ENCODE measurements at regions not wholly inside any gene's neighbourhood (a gene's known extent, or its start where the extent isn't known, plus 50 kb on each side); places are given as distances from the start of the nearest gene placed in this dataset.

- Histone ChIP-seq H3K4ac (ENCODE audit: low read length) (no peak overlapping the region), H3K23ac (ENCODE audit: low read depth, low read length, poor library complexity) (no peak overlapping the region), H3K14ac (ENCODE audit: low read length) (no peak overlapping the region), H3K79me1 (ENCODE audit: low read depth, low read length) (no peaks in the 10 kb centered on the region), H3K18ac (ENCODE audit: low read length) (no peak overlapping the region), H4K8ac (ENCODE audit: low read depth, low read length) (no peak overlapping the region), H3K4me1 (ENCODE audit: control insufficient read depth in 2 of 2, insufficient read depth in 1 of 2, low read depth in 1 of 2, low read length in 2 of 2) (peaks cover 13% of the 10 kb centered on the region in 2 donors), H2BK5ac (ENCODE audit: low read length) (no peak overlapping the region), H3K27ac (replicated peaks; ENCODE audit: low read length) (no peak overlapping the region), H3K9ac (ENCODE audit: low read depth, low read length, poor library complexity) (no peak overlapping the region), H3K27me3 (ENCODE audit: control insufficient read depth in 3 of 3, insufficient read depth in 3 of 3, low read depth in 1 of 3, low read length in 3 of 3) (no peaks in the 10 kb centered on the region), H2BK12ac (ENCODE audit: low read length) (no peak overlapping the region), H3K9me3 (replicated peaks in 1 of 2; ENCODE audit: control insufficient read depth in 2 of 2, insufficient read depth in 1 of 2, low read depth in 1 of 2, low read length in 2 of 2) (no peaks in the 10 kb centered on the region), H3K36me3 (replicated peaks in 1 of 2; ENCODE audit: control insufficient read depth in 2 of 2, insufficient read depth in 2 of 2, low read length in 2 of 2) (no peaks in the 10 kb centered on the region), H3K4me2 (ENCODE audit: insufficient read depth, low read length, poor library complexity, severe bottlenecking) (no peak overlapping the region), H2BK120ac (ENCODE audit: low read depth, low read length) (no peak overlapping the region), H3K4me3 (ENCODE audit: low read length in 2 of 2) (no peak overlapping the region), H2AFZ (ENCODE audit: low read length) (no peak overlapping the region), H2BK15ac (ENCODE audit: low read length) (no peak overlapping the region), H4K91ac (ENCODE audit: low read depth, low read length, poor library complexity) (no peak overlapping the region), H2AK5ac (ENCODE audit: low read depth, low read length) (no peak overlapping the region)
- DNase-seq (ENCODE audit: low spot score): no peak
- whole genome bisulfite sequencing, 2 donors (ENCODE audit: extremely low coverage in 2 of 2, insufficient read length in 2 of 2, insufficient replicate concordance in 1 of 2): no CpG with 5 or more reads among the region's 6 CpGs
These were observed 320.2 kb upstream of the C2CD4B start for GRCh38 chr15:62485170-62485720.

GRCh38 chr15:62486041-62486440 lies 321.0 kb upstream of the C2CD4B start:
- Histone ChIP-seq H2BK15ac (ENCODE audit: low read length) (no peak overlapping the region), H3K79me1 (ENCODE audit: low read depth, low read length) (no peaks in the 10 kb centered on the region), H2BK5ac (ENCODE audit: low read length) (no peak overlapping the region), H3K4me2 (ENCODE audit: insufficient read depth, low read length, poor library complexity, severe bottlenecking) (no peak overlapping the region), H3K4me1 (ENCODE audit: control insufficient read depth in 2 of 2, insufficient read depth in 1 of 2, low read depth in 1 of 2, low read length in 2 of 2) (peaks cover 13% of the 10 kb centered on the region in 2 donors), H3K9me3 (replicated peaks in 1 of 2; ENCODE audit: control insufficient read depth in 2 of 2, insufficient read depth in 1 of 2, low read depth in 1 of 2, low read length in 2 of 2) (no peaks in the 10 kb centered on the region), H3K27me3 (ENCODE audit: control insufficient read depth in 3 of 3, insufficient read depth in 3 of 3, low read depth in 1 of 3, low read length in 3 of 3) (no peaks in the 10 kb centered on the region), H3K23ac (ENCODE audit: low read depth, low read length, poor library complexity) (no peak overlapping the region), H3K9ac (ENCODE audit: low read depth, low read length, poor library complexity) (no peak overlapping the region), H3K36me3 (replicated peaks in 1 of 2; ENCODE audit: control insufficient read depth in 2 of 2, insufficient read depth in 2 of 2, low read length in 2 of 2) (no peaks in the 10 kb centered on the region), H4K8ac (ENCODE audit: low read depth, low read length) (no peak overlapping the region), H2BK120ac (ENCODE audit: low read depth, low read length) (no peak overlapping the region), H3K14ac (ENCODE audit: low read length) (no peak overlapping the region), H3K27ac (replicated peaks; ENCODE audit: low read length) (no peak overlapping the region), H2AFZ (ENCODE audit: low read length) (no peak overlapping the region), H3K18ac (ENCODE audit: low read length) (no peak overlapping the region), H3K4me3 (ENCODE audit: low read length in 2 of 2) (no peak overlapping the region), H4K91ac (ENCODE audit: low read depth, low read length, poor library complexity) (no peak overlapping the region), H2BK12ac (ENCODE audit: low read length) (no peak overlapping the region), H3K4ac (ENCODE audit: low read length) (no peak overlapping the region), H2AK5ac (ENCODE audit: low read depth, low read length) (no peak overlapping the region)
- no peak for DNase-seq (ENCODE audit: low spot score)
- no CpG with 5 or more reads among the region's 1 CpG for WGBS, 2 donors (ENCODE audit: extremely low coverage in 2 of 2, insufficient read length in 2 of 2, insufficient replicate concordance in 1 of 2)

- Histone ChIP-seq H2BK120ac (ENCODE audit: low read depth, low read length) (no peak overlapping the region), H3K27me3 (ENCODE audit: control insufficient read depth in 3 of 3, insufficient read depth in 3 of 3, low read depth in 1 of 3, low read length in 3 of 3) (no peaks in the 10 kb centered on the region), H3K4me3 (ENCODE audit: low read length in 2 of 2) (no peak overlapping the region), H3K27ac (replicated peaks; ENCODE audit: low read length) (no peak overlapping the region), H3K36me3 (replicated peaks in 1 of 2; ENCODE audit: control insufficient read depth in 2 of 2, insufficient read depth in 2 of 2, low read length in 2 of 2) (no peaks in the 10 kb centered on the region), H2AK5ac (ENCODE audit: low read depth, low read length) (no peak overlapping the region), H3K9me3 (replicated peaks in 1 of 2; ENCODE audit: control insufficient read depth in 2 of 2, insufficient read depth in 1 of 2, low read depth in 1 of 2, low read length in 2 of 2) (no peaks in the 10 kb centered on the region), H3K14ac (ENCODE audit: low read length) (no peak overlapping the region), H2AFZ (ENCODE audit: low read length) (no peak overlapping the region), H3K4ac (ENCODE audit: low read length) (no peak overlapping the region), H3K4me1 (ENCODE audit: control insufficient read depth in 2 of 2, insufficient read depth in 1 of 2, low read depth in 1 of 2, low read length in 2 of 2) (peaks cover 9 to 10% of the 10 kb centered on the region in 2 donors), H3K23ac (ENCODE audit: low read depth, low read length, poor library complexity) (no peak overlapping the region), H3K18ac (ENCODE audit: low read length) (no peak overlapping the region), H4K8ac (ENCODE audit: low read depth, low read length) (no peak overlapping the region), H3K9ac (ENCODE audit: low read depth, low read length, poor library complexity) (no peak overlapping the region), H2BK15ac (ENCODE audit: low read length) (no peak overlapping the region), H2BK12ac (ENCODE audit: low read length) (no peak overlapping the region), H3K79me1 (ENCODE audit: low read depth, low read length) (no peaks in the 10 kb centered on the region), H4K91ac (ENCODE audit: low read depth, low read length, poor library complexity) (no peak overlapping the region), H2BK5ac (ENCODE audit: low read length) (no peak overlapping the region), H3K4me2 (ENCODE audit: insufficient read depth, low read length, poor library complexity, severe bottlenecking) (no peak overlapping the region)
- DNase-seq (ENCODE audit: low spot score): no peak
- WGBS, 2 donors (ENCODE audit: extremely low coverage in 2 of 2, insufficient read length in 2 of 2, insufficient replicate concordance in 1 of 2): no CpG with 5 or more reads among the region's 1 CpG
These were observed 323.3 kb upstream of the C2CD4B start for GRCh38 chr15:62488387-62488786.

GRCh38 chr15:62491642-62492041 lies 326.6 kb upstream of the C2CD4B start:
- Histone ChIP-seq H3K4me1 (ENCODE audit: control insufficient read depth in 2 of 2, insufficient read depth in 1 of 2, low read depth in 1 of 2, low read length in 2 of 2) (peaks cover 7 to 16% of the 10 kb centered on the region in 2 donors), H2AK5ac (ENCODE audit: low read depth, low read length) (no peak overlapping the region), H3K4me2 (ENCODE audit: insufficient read depth, low read length, poor library complexity, severe bottlenecking) (no peak overlapping the region), H4K8ac (ENCODE audit: low read depth, low read length) (no peak overlapping the region), H2AFZ (ENCODE audit: low read length) (no peak overlapping the region), H3K9me3 (replicated peaks in 1 of 2; ENCODE audit: control insufficient read depth in 2 of 2, insufficient read depth in 1 of 2, low read depth in 1 of 2, low read length in 2 of 2) (no peaks in the 10 kb centered on the region), H2BK5ac (ENCODE audit: low read length) (no peak overlapping the region), H3K4ac (ENCODE audit: low read length) (no peak overlapping the region), H2BK15ac (ENCODE audit: low read length) (no peak overlapping the region), H3K18ac (ENCODE audit: low read length) (no peak overlapping the region), H3K23ac (ENCODE audit: low read depth, low read length, poor library complexity) (no peak overlapping the region), H2BK120ac (ENCODE audit: low read depth, low read length) (no peak overlapping the region), H3K79me1 (ENCODE audit: low read depth, low read length) (no peaks in the 10 kb centered on the region), H3K27me3 (ENCODE audit: control insufficient read depth in 3 of 3, insufficient read depth in 3 of 3, low read depth in 1 of 3, low read length in 3 of 3) (no peaks in the 10 kb centered on the region), H3K4me3 (ENCODE audit: low read length in 2 of 2) (no peak overlapping the region), H2BK12ac (ENCODE audit: low read length) (no peak overlapping the region), H3K27ac (replicated peaks; ENCODE audit: low read length) (no peak overlapping the region), H3K9ac (ENCODE audit: low read depth, low read length, poor library complexity) (no peak overlapping the region), H3K14ac (ENCODE audit: low read length) (no peak overlapping the region), H4K91ac (ENCODE audit: low read depth, low read length, poor library complexity) (no peak overlapping the region), H3K36me3 (replicated peaks in 1 of 2; ENCODE audit: control insufficient read depth in 2 of 2, insufficient read depth in 2 of 2, low read length in 2 of 2) (no peaks in the 10 kb centered on the region)
- WGBS, 2 donors (ENCODE audit: extremely low coverage in 2 of 2, insufficient read length in 2 of 2, insufficient replicate concordance in 1 of 2): no CpG with 5 or more reads among the region's 2 CpGs
- DNase-seq (ENCODE audit: low spot score): no peak
